Osteoblast (primary cell): ENCODE measurements at regions not wholly inside any gene's neighbourhood (a gene's known extent, or its start where the extent isn't known, plus 50 kb on each side); places are given as distances from the start of the nearest gene placed in this dataset.

Source experiments
- DNase-seq: peaks from one replicate; pipeline ENCODE4 v3.0.0; 2011; ENCODE audit warnings: low spot score, mixed read lengths; ENCODE audit not compliant: insufficient read length; ENCODE audit errors: missing footprints
- H2AFZ ChIP-seq: 2 replicates; pipeline ENCODE4 v1.6.0; 2011; ENCODE audit warnings: mild to moderate bottlenecking, low read length
- H3K27ac ChIP-seq: 2 replicates; pipeline ENCODE4 v1.5.1; 2011; ENCODE audit warnings: mild to moderate bottlenecking, low read depth, low read length, moderate library complexity
- H3K27me3 ChIP-seq: 2 replicates; pipeline ENCODE4 v1.6.0; 2012; ENCODE audit warnings: mild to moderate bottlenecking, control low read depth, inconsistent platforms, low read length, moderate library complexity; ENCODE audit not compliant: insufficient read depth
- H3K36me3 ChIP-seq: 2 replicates; pipeline ENCODE4 v1.5.1; 2011; ENCODE audit warnings: mild to moderate bottlenecking, low read length, control low read depth, moderate library complexity; ENCODE audit not compliant: insufficient read depth
- H3K4me1 ChIP-seq: 2 replicates; pipeline ENCODE4 v1.5.1; 2011; ENCODE audit warnings: mild to moderate bottlenecking, low read length, control low read depth, moderate library complexity; ENCODE audit not compliant: insufficient read depth
- H3K4me2 ChIP-seq: 2 replicates; pipeline ENCODE4 v1.6.0; 2011; ENCODE audit warnings: mild to moderate bottlenecking, low read length; ENCODE audit not compliant: insufficient read depth
- H3K4me3 ChIP-seq: fragments of 200-600 bp; sonication (generic); 3 replicates; pipeline ENCODE4 v1.5.1; 2012; ENCODE audit warnings: mild to moderate bottlenecking, low read length, inconsistent platforms; ENCODE audit not compliant: insufficient read depth
- H3K79me2 ChIP-seq: 2 replicates; pipeline ENCODE4 v1.6.0; 2012; ENCODE audit warnings: mild to moderate bottlenecking, low read length, control low read depth, inconsistent platforms; ENCODE audit not compliant: insufficient read depth
- H3K9me3 ChIP-seq: 2 replicates; pipeline ENCODE4 v1.5.1; 2011; ENCODE audit warnings: low read depth, low read length, control low read depth
- H4K20me1 ChIP-seq: 2 replicates; pipeline ENCODE4 v1.6.0; 2012; ENCODE audit warnings: mild to moderate bottlenecking, low read length, control low read depth; ENCODE audit not compliant: insufficient read depth
- TF ChIP-seq, protein P1 (sequence below): IDR thresholded peaks from 2 replicates; pipeline ENCODE4 v1.5.1; 2011; ENCODE audit warnings: mild to moderate bottlenecking, low read depth, low read length, moderate library complexity; ENCODE audit errors: extremely low read depth

DNA sequence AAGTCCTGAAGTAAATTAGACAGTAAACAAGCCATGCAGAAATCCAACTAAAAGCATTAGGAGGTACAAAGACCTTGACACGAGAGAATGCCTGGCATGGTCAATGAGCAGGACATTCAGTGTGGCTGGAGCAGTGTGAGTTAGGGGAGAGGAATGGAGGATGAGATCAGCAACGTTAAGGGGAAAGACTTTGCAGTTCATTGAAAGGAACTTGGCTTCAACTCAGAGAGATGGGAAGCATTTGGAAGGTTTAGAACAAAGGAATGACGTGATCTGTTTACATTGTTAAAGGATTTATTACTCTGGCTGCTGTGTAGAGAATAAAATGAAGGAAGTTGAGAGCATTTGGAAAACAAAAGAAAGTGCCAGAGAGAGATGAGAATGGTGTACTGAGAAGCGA, 621.3 kb downstream of the XIRP2 start:
- Histone ChIP-seq H3K27me3 (no peaks in the 10 kb centered on the region), H3K27ac (no peak overlapping the region), H3K4me1 (no peaks in the 10 kb centered on the region), H3K9me3 (no peaks in the 10 kb centered on the region), H4K20me1 (no peaks in the 10 kb centered on the region), H3K36me3 (no peaks in the 10 kb centered on the region), H2AFZ (no peak overlapping the region), H3K4me3 (no peak overlapping the region), H3K4me2 (no peak overlapping the region), H3K79me2 (no peaks in the 10 kb centered on the region)
- peak; percentile 52 for DNase-seq
- TF ChIP-seq, protein P1, sequence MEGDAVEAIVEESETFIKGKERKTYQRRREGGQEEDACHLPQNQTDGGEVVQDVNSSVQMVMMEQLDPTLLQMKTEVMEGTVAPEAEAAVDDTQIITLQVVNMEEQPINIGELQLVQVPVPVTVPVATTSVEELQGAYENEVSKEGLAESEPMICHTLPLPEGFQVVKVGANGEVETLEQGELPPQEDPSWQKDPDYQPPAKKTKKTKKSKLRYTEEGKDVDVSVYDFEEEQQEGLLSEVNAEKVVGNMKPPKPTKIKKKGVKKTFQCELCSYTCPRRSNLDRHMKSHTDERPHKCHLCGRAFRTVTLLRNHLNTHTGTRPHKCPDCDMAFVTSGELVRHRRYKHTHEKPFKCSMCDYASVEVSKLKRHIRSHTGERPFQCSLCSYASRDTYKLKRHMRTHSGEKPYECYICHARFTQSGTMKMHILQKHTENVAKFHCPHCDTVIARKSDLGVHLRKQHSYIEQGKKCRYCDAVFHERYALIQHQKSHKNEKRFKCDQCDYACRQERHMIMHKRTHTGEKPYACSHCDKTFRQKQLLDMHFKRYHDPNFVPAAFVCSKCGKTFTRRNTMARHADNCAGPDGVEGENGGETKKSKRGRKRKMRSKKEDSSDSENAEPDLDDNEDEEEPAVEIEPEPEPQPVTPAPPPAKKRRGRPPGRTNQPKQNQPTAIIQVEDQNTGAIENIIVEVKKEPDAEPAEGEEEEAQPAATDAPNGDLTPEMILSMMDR: no peak

DNA sequence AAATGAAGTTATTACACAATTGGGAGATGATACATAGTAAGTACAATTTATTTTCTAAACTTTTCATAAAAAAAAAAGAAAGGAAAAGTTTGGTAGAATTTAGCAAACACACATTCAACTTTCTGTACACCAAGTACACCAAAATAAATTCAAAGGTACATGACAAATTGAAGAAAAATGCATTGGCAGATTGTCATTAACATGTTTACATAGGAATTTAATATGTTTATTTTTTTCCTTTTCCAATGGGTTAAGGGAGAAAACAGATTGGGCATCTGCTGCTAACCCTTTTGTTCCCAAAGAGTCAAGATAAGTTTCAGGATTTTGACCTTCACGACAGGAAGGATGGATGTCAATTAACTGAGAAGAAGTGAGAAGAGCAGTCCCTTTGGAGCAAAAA, 620.4 kb downstream of the XIRP2 start:
- no peak overlapping the region for H2AFZ ChIP-seq

DNA sequence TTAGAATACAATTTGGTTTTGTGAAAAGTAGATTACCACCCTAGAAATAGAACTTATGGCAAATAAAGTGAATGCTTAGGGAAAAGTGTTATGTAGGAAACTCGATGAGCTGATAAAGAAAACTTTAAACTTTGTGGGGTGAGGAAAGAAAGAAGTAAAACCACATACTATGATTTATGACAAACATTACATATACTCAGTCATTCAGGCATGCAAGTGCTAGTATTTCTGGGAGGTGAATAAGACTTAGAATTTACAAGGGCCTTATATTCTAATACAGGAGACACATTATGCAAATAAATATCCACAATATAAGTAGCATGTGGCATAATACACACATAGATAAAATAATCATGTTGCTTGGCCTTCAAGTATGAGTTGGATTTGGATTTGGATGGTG, 618.1 kb downstream of the XIRP2 start:
- DNase-seq: no peak
- H2AFZ ChIP-seq: no peak overlapping the region
- H3K4me1 ChIP-seq: no peaks in the 10 kb centered on the region
- TF ChIP-seq, protein P1: no peak
- H3K4me3 ChIP-seq: no peak overlapping the region
- no peak overlapping the region for H3K4me2 ChIP-seq
- no peaks in the 10 kb centered on the region for H3K9me3 ChIP-seq
- H4K20me1 ChIP-seq: no peaks in the 10 kb centered on the region
- H3K36me3 ChIP-seq: no peaks in the 10 kb centered on the region
- H3K27ac ChIP-seq: no peak overlapping the region
- no peaks in the 10 kb centered on the region for H3K27me3 ChIP-seq
- H3K79me2 ChIP-seq: no peaks in the 10 kb centered on the region

More for the DNA sequence above, 620.4 kb downstream of the XIRP2 start:
- Histone ChIP-seq H3K36me3 (no peaks in the 10 kb centered on the region), H3K9me3 (no peaks in the 10 kb centered on the region), H4K20me1 (no peaks in the 10 kb centered on the region), H3K27ac (no peak overlapping the region), H3K4me2 (no peak overlapping the region), H3K27me3 (no peaks in the 10 kb centered on the region), H3K4me3 (no peak overlapping the region), H3K4me1 (no peaks in the 10 kb centered on the region), H3K79me2 (no peaks in the 10 kb centered on the region)
- TF ChIP-seq, protein P1: no peak
- DNase-seq: no peak

DNA sequence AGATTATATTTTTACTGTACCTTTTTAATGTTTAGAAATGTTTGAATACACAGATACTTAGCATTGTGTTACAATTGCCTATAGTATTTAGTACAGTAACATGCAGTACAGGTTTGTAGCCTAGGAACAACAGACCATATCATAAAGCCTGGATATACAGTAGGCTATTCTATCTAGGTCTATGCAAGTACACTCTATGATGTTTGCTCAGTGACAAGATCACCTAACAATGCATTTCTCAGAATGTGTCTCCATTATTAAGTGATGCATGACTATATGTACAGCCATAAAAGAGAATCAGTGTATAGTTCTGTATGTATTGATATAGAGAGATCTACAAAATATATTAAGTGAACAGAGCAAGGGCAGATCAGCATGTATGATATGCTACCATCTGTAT, 616.4 kb downstream of the XIRP2 start:
- no peaks in the 10 kb centered on the region for H3K9me3 ChIP-seq
- no peaks in the 10 kb centered on the region for H3K79me2 ChIP-seq
- TF ChIP-seq, protein P1: no peak
- H3K4me1 ChIP-seq: no peaks in the 10 kb centered on the region
- no peak overlapping the region for H3K4me2 ChIP-seq
- H2AFZ ChIP-seq: no peak overlapping the region
- no peak for DNase-seq
- no peaks in the 10 kb centered on the region for H4K20me1 ChIP-seq
- no peaks in the 10 kb centered on the region for H3K36me3 ChIP-seq
- no peak overlapping the region for H3K4me3 ChIP-seq
- no peak overlapping the region for H3K27ac ChIP-seq
- no peaks in the 10 kb centered on the region for H3K27me3 ChIP-seq
